Skeletal muscle tissue (tissue), 3 donors: ENCODE measurements at regions not wholly inside any gene's neighbourhood (a gene's known extent, or its start where the extent isn't known, plus 50 kb on each side); places are given as distances from the start of the nearest gene placed in this dataset.

Experiments used
- H3K27ac ChIP-seq: one replicate; pipeline ENCODE4 v1.7.0; 2013; ENCODE audit warnings: mild to moderate bottlenecking, low read depth, low read length, inconsistent platforms
- H3K27me3 ChIP-seq, 3 donors: one replicate each; pipeline ENCODE4 v1.7.0; 2013; ENCODE audit warnings: low read length in 3 of 3; ENCODE audit not compliant: control insufficient read depth in 3 of 3, insufficient read depth in 3 of 3
- H3K36me3 ChIP-seq, 3 donors: one replicate each; pipeline ENCODE4 v1.7.0; 2013; ENCODE audit warnings: low read length in 3 of 3; ENCODE audit not compliant: control insufficient read depth in 3 of 3, insufficient read depth in 3 of 3
- H3K4me1 ChIP-seq, 3 donors: one replicate each; pipeline ENCODE4 v1.7.0; 2013; ENCODE audit warnings: low read length in 3 of 3, mild to moderate bottlenecking in 3 of 3; ENCODE audit not compliant: control insufficient read depth in 3 of 3, insufficient read depth in 3 of 3
- H3K4me3 ChIP-seq, 3 donors: one replicate each; pipeline ENCODE4 v1.7.0; 2013; ENCODE audit warnings: low read length in 3 of 3
- H3K9ac ChIP-seq, 3 donors: one replicate each; pipeline ENCODE4 v1.7.0; 2013; ENCODE audit warnings: low read length in 3 of 3, mild to moderate bottlenecking in 3 of 3, moderate library complexity in 2 of 3, low read depth in 1 of 3
- H3K9me3 ChIP-seq, 3 donors: one replicate each; pipeline ENCODE4 v1.7.0; 2013; ENCODE audit warnings: low read length in 3 of 3; ENCODE audit not compliant: control insufficient read depth in 3 of 3
- donor health status: Osteomylitis.

- H3K4me3 ChIP-seq = no peak overlapping the region
- no peak overlapping the region for H3K27ac ChIP-seq
- no peaks in the 10 kb centered on the region for H3K4me1 ChIP-seq
- no peaks in the 10 kb centered on the region for H3K27me3 ChIP-seq
- no peaks in the 10 kb centered on the region for H3K9me3 ChIP-seq
- no peaks in the 10 kb centered on the region for H3K36me3 ChIP-seq
- H3K9ac ChIP-seq = no peak overlapping the region
Measured at GRCh38 chr10:111773950-111774349, 409.6 kb downstream of the GPAM start.

DNA sequence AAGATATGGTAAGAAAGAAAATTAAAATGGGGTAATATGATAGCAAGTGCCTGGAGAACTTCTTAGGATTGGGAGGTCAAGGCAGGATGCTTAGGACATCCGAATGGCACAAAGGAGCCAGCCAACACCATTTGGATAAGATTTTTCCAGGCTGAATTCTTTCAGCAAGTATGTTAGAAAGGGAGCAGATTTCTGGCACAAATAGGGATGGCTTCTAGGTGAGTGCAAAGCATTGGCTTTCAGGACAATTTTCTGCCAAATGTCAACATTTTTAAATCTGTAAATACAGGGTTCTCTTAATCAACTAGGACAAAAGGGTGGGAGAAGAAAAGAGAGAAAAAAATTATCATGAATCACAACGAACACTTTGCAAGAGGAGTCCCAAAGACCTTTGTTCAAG lies 409.1 kb downstream of the GPAM start:
- Histone ChIP-seq H3K9ac (no peak overlapping the region), H3K27ac (no peak overlapping the region), H3K36me3 (no peaks in the 10 kb centered on the region), H3K4me1 (no peaks in the 10 kb centered on the region), H3K9me3 (no peaks in the 10 kb centered on the region), H3K4me3 (no peak overlapping the region), H3K27me3 (no peaks in the 10 kb centered on the region)

DNA sequence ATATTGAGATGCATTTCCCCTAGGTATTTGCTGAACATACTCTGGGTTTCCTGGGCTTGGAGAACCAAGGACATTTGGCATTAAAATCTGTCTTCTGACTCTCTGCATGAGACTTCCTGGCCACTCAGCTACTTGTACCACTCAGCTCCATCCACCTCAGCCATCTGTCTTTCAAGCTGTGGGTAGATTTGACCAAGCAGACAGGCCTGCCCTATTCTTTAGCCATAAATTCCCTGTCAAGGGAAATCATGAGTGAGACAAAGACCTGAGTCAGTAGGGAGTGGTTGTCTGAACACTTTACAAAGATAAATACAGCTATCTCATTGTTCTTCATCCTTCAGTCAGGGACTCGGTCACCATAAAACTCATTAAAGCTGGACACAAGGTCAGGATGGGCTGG lies 399.1 kb downstream of the GPAM start:
- H3K27me3 ChIP-seq = no peaks in the 10 kb centered on the region
- H3K9ac ChIP-seq = no peak overlapping the region
- no peaks in the 10 kb centered on the region for H3K4me1 ChIP-seq
- no peak overlapping the region for H3K4me3 ChIP-seq
- H3K36me3 ChIP-seq = no peaks in the 10 kb centered on the region
- H3K27ac ChIP-seq = no peak overlapping the region
- H3K9me3 ChIP-seq = no peaks in the 10 kb centered on the region

GRCh38 chr10:111784946-111785465 lies 398.6 kb downstream of the GPAM start:
- Histone ChIP-seq H3K36me3 (no peaks in the 10 kb centered on the region), H3K9ac (no peak overlapping the region), H3K4me1 (no peaks in the 10 kb centered on the region), H3K4me3 (no peak overlapping the region), H3K27me3 (no peaks in the 10 kb centered on the region), H3K27ac (no peak overlapping the region), H3K9me3 (no peaks in the 10 kb centered on the region)

- no peaks in the 10 kb centered on the region for H3K27me3 ChIP-seq
Measured at GRCh38 chr10:111785921-111786320, 397.6 kb downstream of the GPAM start.

DNA sequence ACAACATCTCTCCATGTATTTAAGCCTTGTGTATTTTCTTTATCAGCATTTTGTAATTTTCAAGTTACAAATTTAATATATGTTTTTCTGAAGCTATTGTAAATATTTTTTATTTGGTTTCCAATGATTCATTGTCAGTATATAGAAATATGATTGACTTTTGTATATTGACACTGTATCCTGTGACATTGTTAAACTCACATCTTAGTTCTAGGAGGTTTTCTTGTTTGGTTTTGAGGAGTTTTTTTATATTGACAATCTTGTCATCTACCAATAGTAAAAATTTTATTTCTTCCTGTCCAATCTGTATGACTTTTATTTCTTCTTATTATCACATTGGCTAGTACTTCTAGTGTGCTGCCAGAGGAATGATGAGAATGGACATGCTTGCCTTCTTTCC lies 393.7 kb downstream of the GPAM start:
- no peaks in the 10 kb centered on the region for H3K27me3 ChIP-seq
- H3K9me3 ChIP-seq = no peaks in the 10 kb centered on the region
- no peak overlapping the region for H3K27ac ChIP-seq
- no peak overlapping the region for H3K9ac ChIP-seq
- H3K36me3 ChIP-seq = no peaks in the 10 kb centered on the region
- no peaks in the 10 kb centered on the region for H3K4me1 ChIP-seq
- H3K4me3 ChIP-seq = no peak overlapping the region

More at GRCh38 chr10:111785921-111786320, 397.6 kb downstream of the GPAM start:
- no peaks in the 10 kb centered on the region for H3K4me1 ChIP-seq
- H3K36me3 ChIP-seq = no peaks in the 10 kb centered on the region
- no peak overlapping the region for H3K27ac ChIP-seq
- no peak overlapping the region for H3K9ac ChIP-seq
- no peak overlapping the region for H3K4me3 ChIP-seq
- H3K9me3 ChIP-seq = no peaks in the 10 kb centered on the region

- H3K4me1 ChIP-seq = no peaks in the 10 kb centered on the region
Measured at GRCh38 chr10:111801841-111802240, 381.7 kb downstream of the GPAM start.

GRCh38 chr10:111804781-111805180 lies 378.8 kb downstream of the GPAM start:
- Histone ChIP-seq H3K27ac (no peak overlapping the region), H3K36me3 (no peaks in the 10 kb centered on the region), H3K9me3 (no peaks in the 10 kb centered on the region), H3K9ac (no peak overlapping the region), H3K27me3 (no peaks in the 10 kb centered on the region), H3K4me1 (no peaks in the 10 kb centered on the region), H3K4me3 (no peak overlapping the region)

More at GRCh38 chr10:111801841-111802240, 381.7 kb downstream of the GPAM start:
- Histone ChIP-seq H3K27ac (no peak overlapping the region), H3K4me3 (no peak overlapping the region), H3K9ac (no peak overlapping the region), H3K36me3 (no peaks in the 10 kb centered on the region), H3K27me3 (no peaks in the 10 kb centered on the region), H3K9me3 (peaks cover 0 to 2% (median 0%) of the 10 kb centered on the region in 3 donors)

DNA sequence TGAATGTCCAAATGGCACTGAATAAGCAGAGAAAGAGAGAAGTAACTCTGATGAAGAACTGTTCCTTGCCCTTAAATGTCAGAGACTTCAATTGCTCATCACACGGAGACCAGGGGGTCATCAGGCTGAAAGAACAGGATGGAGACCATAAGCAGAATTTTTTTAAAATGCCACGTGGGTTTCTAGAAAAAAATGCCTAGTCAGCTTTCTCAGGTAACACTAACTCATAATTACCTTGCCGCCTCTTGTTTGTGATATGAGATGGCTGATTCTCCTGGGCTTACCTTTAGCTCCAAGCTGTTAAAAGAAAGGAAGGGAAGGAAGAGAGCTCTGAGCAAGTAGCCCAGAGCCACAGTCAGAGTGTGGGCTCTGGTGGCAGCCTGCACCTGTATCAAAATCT lies 372.0 kb downstream of the GPAM start:
- no peak overlapping the region for H3K9ac ChIP-seq
- no peaks in the 10 kb centered on the region for H3K27me3 ChIP-seq
- no peak overlapping the region for H3K4me3 ChIP-seq
- H3K4me1 ChIP-seq = no peaks in the 10 kb centered on the region
- no peaks in the 10 kb centered on the region for H3K9me3 ChIP-seq
- H3K27ac ChIP-seq = no peak overlapping the region
- H3K36me3 ChIP-seq = no peaks in the 10 kb centered on the region

- Histone ChIP-seq H3K9me3 (no peaks in the 10 kb centered on the region), H3K27ac (no peak overlapping the region), H3K4me3 (no peak overlapping the region), H3K9ac (no peak overlapping the region), H3K4me1 (no peaks in the 10 kb centered on the region), H3K27me3 (no peaks in the 10 kb centered on the region), H3K36me3 (no peaks in the 10 kb centered on the region)
Measured at GRCh38 chr10:111820471-111820870, 363.1 kb downstream of the GPAM start.

- Histone ChIP-seq H3K9me3 (no peaks in the 10 kb centered on the region), H3K4me3 (no peak overlapping the region), H3K27me3 (no peaks in the 10 kb centered on the region), H3K9ac (no peak overlapping the region), H3K36me3 (no peaks in the 10 kb centered on the region), H3K4me1 (no peaks in the 10 kb centered on the region), H3K27ac (peak overlapping the region; percentile 26)
Measured at GRCh38 chr10:111821871-111822270, 361.7 kb downstream of the GPAM start.
